ENCODE measurements at regions not wholly inside any gene's neighbourhood (a gene's known extent, or its start where the extent isn't known, plus 50 kb on each side); places are given as distances from the start of the nearest gene placed in this dataset.

DNA sequence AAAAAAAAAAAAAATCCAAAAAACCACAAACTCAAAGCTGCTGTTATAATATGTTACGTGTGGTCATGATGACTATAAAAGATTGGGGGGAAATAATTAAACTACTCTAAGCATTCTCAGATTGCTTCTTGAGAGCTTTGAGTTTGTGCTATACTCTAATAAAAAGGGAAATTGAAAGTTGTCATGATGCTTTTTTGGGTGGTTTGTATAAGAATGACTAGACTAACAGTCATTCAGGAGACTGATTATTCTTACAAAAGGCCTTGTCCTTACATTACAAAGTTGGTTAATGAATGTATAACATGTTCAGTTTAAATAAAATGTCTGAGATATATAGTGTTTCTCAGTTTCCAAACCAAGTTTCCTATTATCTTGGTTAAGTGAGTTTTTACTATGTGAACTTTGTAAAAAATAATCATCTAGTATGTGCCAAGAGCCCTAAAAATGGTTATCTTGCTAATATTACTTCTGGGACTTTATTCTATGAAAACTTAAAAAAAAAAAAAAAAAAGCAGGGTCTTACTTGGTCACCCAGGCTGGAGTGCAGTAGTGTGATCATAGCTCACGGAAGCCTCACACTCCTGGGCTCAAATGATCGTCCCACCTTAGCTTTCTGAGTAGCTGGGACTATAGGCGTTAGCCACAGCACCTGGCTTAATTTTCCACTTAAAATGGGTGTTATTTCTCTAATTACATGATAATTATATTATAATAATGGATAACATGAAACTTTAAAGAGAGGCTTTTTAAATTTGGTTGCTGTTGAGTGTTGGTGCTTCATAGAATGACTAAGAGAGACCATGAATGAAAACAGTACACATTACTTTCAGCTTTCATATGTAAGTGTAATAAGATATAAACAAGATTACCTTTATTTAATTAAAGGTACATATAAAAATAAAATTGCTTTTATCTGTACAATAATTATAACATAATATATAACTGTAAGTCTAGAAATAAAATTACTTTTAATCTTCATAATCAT, 459.6 kb upstream of the RGS6 start:
- no peak for DNase-seq

DNA sequence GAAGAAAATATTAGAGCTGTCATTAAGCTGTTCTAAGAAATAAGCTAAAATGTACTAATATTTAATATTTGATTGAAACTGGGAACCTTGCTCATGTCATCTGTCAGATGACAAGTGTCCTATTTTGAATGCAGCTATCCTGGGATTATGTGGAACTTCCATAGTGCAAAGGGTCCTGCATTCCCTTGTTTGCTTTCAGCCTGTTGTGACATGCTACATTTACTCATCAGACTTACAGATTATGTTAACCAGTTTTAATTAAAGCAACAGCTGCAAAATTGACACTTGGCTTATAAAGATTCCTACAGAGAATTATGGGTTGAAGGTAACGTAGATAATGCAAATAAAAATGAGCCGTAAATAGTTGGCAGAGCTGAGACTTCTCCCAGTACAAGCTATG, 458.4 kb upstream of the RGS6 start:
- peak in 1 of 2 experiments; percentile 15 for DNase-seq

DNA sequence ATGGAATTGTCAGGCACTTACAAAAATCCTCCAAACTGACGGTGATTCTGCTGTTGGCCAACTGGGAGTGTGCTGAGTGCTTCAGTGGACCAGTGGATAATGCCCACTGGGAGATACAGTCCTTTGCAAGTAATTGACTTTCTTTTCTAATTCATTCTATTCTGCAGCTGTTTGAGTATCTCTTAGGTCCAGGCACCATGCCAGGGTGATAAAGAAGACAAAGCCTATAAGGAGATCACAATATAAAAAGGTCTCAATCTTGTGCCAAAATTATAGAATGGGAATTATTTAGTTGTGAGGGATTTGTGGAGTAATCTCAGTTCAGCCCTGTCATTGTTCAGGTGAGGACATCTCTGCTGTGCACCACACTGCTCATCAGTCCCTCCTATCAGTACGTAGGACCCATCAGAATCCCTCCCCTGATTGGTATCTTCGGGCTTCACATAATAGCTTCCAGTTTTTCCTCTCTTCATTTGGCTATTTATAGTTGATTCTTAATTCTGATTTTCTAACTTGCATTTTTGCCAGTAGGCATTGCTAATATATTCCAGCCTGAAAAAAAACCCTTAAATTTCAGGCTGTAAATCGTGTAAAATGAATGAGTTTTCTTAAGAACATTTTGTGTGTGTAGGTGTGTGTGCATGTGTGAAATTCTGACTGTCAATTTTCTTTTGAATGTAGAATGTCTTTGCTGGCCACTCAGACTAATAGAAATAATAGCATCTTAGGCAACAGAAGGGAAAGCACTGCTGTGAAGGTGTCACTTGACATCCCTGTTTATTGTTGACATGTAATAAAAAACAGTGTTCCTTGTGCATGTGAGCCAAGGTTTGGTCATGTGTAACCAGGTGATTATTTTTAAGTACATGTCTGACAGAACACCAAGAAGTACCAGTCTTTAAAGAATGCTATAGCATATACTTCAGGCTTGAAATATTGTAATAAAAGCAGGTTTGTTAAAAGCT, 457.6 kb upstream of the RGS6 start:
- peak in 1 of 2 experiments; percentile 35 for DNase-seq

DNA sequence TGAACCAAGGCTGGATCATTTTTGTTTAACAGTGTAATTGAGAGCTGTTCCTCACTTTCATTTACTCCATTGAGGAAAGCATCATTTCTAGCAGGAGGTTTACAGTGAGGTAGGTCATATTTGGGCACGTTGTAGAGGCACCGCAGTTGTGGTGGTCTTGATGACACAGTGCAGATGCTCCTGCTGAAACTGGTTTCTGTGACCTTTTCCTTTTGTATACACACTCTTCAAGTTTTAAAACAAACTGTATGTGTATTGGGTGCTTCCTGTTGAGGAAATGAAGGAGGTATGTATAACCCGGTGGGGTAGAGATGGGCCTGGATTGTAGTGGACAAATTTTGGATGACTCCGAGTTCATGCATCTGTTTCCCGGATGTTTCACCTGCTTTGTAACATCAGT, 456.3 kb upstream of the RGS6 start:
- DNase-seq: no peak

DNA sequence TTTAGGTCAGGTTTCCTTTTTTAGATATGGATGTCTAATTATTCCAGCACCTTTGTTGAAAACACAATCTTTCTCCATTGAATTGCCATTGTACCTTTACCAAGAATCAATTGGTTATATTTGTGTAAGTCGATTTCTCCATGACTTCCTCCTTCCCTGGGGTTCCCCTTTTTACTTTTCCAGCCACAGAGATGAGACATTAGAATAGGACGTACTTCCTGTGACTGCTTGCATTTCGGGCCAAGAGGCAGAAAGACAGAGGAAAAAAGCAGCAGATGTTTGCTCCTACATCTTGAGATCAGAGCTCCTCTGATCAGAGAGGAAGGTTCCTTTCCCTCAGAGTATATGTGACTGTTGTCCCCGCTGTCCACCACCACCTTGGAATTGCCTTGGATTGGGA, 453.7 kb upstream of the RGS6 start:
- DNase-seq: peak in 1 of 2 experiments; percentile 46

DNA sequence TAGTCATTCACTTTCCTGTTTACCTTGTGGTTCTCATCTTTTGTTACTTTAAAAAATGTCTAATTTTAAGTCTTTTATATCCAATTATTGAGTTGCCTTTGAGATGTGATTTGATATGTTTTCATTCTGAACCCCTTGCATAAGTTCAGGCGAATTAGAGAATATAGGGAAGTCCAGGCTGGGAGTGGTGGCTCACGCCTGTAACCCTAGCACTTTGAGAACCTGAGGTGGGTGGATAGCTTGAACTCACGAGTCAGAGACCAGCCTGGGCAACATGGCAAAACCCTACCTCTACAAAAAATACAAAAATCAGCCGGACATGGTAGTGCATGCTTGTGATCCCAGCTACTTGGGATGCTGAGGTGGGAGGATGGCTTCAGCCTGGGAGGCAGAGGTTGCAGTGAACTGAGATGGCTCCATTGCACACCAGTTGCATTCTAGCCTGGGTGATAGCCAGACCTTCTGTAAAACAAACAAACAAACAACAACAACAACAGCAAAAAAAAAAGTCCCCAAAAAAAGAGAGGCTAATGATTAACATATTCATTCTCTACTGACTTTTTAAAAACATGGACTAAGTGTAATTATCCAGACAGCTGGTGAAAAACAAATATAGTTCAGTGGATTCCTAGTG, 451.1 kb upstream of the RGS6 start:
- no peak for DNase-seq

DNA sequence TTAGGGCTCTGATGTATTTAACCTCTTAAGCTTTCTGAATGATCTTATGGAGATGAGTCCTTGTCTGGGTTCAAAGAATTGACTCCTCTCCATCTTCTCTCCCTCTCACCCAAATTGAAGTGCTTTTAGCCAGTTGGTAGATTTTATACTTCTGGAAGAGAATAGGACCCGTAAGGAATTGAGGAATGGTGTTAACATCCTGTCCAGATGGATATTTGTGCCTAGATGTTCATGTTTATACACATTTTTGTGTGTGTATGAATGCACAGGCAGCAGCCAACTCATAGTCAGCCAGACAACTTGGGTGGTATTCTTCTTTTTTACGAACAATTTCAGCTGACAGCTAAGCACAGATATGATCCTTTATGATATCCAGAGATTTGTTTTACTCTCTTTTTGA, 449.6 kb upstream of the RGS6 start:
- no peak for DNase-seq

DNA sequence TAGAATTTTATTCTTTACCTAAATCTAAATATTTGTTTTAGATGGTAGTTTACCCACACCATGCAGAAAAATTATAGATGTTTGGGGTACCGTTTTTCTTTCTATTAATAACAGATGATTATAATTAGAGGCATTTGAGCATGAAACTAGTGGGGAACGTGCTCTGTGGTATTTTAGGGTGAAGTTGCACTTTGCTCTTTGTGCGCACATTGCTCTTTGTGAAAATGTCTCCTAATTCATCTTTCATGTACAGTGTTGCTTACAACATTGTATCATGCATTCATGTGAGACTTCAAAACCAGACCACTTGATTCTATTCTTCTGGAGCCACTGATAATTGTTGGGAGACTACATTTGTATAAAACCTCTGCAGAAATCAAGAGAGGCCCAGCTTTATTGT, 449.1 kb upstream of the RGS6 start:
- no peak for DNase-seq

DNA sequence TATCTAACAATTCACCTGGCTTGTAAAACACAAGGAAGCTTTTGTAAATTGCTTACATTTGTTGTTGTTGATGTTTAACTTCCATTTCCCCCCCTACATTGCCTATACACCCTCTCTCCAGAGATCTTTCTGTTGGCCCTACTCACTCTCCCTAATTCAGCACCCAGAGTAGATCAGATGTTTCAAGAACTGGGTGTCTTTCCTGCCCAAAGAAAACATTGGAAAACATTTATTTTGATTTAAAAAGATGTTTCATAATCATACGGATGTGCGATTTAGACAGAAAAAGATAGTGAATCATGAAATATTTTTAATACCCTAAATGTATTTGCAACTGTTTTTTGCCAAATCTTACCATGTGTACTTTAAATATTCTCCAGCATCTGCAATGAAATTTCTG, 446.4 kb upstream of the RGS6 start:
- DNase-seq: no peak

DNA sequence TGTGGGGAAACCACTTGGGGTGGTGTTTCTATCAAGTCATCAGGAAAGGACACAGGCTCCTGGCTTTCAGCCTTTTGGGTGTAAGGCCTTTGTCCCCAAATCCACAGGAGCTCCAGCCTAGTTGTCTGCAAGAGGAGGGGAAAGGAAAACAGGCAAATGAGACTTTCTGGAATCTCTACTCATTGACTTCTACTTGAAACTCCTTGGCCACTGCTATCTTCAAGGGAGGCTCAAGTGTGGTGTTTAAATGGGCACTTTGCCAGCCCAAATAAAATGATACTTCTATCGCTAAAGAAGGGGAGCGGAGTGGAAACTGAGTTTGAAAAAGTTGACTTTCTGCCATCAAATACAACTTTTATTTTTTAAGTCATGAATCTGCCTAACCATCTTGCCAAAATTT, 445.9 kb upstream of the RGS6 start:
- DNase-seq: no peak

DNA sequence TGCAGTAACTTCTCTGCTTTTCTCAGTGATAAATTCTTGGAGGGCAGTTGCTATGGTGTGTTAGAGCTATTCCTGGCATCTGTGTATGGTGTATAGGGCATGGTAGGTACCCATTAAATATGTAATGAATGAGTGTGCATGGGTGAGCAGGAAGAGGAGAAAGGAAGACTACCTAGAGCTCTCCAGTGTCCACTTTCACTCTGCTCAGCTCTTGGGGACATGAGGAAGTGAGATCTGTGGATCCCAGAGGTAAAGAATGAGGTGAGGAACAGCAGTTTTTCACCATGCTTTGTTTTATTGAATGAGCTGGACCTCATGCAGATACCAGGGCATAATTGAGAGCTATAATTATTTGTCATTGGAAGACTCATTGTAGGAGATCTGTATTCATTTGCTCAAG, 444.8 kb upstream of the RGS6 start:
- no peak for DNase-seq

DNA sequence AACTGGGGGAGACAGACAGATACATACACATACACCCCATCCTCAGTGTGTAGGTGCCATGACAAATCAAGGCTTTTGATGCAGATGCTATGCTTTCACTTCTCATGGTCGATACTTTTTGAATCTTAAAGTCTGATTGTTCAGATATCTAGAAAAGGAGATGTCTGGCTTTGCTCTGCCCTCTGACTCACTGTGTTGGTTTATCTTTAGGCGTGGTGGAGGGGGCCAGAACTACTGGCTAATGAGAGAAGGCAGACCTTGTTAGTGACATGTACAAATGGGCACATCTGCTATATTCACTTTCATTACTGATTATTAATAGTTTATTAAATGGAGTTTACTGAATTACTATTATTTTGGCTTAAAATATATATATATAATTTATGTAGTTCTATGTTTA, 444.3 kb upstream of the RGS6 start:
- no peak for DNase-seq

DNA sequence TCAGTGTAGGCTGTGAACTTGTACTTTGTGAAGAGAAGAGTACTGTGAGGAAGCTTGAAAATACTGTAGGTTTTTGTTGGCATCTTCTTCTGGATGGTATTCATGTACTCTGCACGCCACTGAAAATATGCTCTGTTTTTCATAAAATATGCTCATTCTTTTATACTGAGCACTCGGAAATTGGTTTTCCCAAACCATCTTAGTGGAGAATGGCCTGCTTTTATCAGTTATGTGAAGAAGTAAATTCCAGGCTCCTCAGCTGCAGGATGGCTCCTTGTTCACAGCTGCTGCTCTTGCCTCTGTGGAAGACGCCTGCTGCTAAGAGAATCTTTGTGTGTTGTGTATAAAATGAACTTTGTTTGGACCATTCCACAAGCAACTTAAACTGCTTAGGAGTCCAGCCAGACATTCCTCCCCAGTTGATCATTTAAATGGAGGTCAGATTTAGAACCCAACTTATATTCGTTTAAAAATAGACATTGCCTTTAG, 443.5 kb upstream of the RGS6 start:
- DNase-seq: no peak

DNA sequence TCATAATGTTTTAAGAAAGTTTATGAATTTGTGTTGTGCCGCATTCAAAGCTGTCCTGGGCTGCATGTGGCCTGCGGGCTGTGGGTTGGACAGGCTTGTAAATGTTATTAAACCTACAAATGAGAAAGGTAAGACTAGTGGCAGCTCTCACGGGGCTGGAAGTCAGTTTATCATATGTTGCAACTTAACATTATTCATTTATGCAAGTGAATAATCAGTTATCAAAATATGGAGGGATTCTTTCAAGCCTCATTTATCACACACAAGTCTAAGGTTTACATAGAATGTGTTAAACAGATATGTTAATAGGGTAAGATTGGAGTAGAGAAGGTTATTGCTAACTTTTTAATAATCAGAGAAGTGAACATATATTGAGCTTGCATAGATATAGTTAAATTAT, 442.5 kb upstream of the RGS6 start:
- DNase-seq: no peak

DNA sequence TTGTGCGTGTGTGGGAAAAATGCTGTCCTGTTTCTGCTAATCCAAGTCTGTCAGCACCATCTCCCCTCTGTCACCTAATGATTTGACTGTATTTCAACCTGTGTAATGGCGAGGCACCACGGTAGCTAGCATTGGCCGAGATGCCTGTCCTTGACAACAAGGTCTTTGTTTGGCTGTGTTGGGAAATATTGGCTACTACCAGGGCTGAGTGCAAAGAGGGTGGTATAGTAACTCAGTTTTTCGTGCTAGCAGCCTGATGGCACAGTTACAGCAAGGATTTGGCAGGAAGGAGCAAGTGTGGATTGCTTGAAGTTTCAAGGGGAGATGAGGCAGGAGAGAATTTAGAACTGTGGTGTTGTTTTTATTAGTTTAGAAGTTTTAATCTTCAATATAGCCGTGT, 440.3 kb upstream of the RGS6 start:
- no peak for DNase-seq

DNA sequence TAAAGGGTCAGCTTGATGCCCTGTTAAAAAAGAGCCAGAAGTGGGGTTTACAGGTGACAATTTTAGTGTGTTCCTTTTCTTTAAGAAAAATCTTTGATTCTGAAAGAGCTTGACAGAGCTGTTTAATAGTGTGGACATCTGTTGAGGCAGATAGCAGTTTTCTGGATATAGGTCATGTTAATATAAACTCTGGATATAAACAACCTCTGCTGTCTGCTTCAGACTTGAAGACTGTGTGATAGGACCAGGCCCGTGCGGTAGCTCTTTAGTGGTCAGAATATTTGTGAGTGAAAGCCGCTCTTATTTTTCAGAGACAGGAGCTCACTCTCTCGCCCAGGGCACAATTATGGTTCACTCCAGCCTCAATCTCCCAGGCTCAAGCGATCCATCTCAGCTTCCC, 439.9 kb upstream of the RGS6 start:
- DNase-seq: no peak

DNA sequence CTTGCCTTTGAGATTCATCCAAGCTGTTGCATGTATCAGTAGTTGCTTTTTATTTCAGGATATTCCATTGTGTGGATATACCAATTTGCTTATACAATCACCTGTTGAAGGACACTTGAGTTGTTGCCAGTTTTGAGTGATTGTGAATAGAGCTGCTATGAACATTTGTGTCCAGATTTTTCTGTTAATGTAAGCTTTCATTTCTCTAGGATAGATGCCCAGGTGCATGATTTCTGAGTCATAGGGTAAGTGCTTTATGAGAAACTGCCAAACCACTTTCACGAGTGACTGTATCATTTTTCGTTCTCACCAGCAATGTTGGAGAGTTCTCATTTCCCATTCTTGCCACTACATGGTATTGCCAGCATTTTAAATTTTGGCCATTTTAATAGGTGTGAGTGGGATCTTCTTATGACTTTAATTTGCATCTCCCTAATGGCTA, 434.6 kb upstream of the RGS6 start:
- DNase-seq: peak in 1 of 2 experiments; percentile 12

DNA sequence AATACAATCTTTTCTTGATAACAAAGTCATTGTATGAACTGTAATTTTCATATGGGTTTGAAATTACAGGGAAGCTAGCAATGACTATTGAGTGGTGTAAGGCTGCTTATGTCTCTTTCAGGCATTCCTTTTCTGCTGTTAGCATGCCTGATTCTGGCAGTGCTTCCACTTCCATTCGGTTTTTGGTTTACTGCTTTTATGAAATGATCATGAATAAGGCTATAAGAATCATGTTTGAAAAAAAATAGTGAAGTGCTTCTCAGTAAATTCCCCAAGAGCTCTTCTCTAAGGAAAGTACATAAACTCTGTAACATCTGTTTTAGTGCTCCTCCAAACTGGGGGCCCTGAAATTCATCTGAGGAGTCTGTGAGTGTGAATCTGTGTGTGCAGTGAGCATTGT, 434.0 kb upstream of the RGS6 start:
- peak in 1 of 2 experiments; percentile 38 for DNase-seq

DNA sequence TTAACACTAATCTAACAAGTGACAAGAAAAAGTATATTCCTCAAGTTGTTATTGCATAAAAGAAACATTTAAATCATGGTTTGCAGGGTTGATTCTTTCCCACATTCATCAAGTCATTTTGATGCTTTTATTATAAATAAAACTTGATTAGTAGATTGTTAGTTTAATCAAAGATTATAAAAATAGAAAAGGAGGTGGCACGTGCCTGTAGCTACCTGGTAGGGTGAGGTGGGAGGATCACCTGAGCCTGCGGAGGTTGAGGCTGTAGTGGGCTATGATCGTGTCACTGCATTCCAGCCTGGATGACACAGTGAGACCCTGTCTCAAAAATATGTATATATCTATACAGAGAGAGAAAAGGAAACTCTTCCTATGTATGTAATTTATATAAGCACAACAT, 433.2 kb upstream of the RGS6 start:
- no peak for DNase-seq

DNA sequence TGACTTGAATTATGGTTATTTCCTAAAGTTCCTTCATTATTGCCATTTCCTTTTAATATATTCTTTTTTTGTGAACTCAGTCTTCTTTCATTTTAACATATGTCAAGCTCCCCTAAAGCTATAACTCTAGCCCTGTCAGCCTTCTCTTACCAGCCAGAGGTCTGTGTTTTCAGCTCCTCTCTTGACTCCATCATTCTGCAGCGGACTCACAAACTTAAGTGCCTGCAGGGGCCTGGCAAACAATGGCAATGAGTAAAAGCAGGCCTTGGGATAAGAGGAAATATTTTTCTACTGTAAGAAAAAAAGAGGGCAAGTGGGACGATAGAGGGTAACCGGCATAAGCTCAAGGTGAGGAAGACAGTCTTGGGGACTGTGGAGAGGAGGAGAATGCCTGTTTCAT, 424.5 kb upstream of the RGS6 start:
- no peak for DNase-seq

DNA sequence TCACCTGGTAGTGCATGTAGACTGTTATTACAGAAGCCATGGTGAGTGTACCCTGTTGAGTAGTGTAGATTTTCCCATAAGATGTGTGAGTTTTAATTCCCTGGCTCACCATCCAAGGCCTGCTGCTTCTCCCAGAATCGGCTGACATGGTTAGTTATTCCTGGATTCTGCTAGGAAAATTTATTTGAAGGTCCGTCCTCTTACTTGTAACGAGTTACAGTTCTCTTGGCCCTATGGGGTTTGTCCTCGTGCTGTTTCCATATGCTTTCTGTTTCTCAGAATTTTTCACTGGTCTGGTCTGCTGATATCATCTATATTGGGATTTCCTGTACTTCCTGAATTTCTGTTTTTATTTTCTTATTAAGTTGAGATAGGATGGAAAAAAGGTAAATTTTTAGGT, 423.3 kb upstream of the RGS6 start:
- no peak for DNase-seq

DNA sequence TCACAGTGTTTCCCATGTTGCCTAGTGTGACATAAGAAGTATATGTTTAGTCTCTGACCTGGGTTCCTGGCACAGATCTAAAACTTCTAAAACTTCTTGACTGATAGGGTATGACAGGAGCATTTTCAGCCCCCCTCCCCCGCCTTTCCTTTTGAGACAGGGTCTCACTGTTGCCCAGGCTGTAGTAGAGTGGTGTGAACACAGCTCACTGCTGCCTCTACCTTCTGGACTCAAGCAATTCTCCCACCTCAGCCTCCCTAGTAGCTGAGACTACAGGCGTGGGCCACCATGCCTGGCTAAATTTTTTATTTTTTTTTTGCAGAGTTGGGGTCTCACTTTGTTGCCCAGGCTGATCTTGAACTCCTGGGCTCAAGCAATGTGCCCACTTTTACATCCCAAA, 421.1 kb upstream of the RGS6 start:
- DNase-seq: no peak
